ENCODE measurements at regions not wholly inside any gene's neighbourhood (a gene's known extent, or its start where the extent isn't known, plus 50 kb on each side); places are given as distances from the start of the nearest gene placed in this dataset.

GRCh38 chr11:113531083-113531482 is 55.9 kb upstream of the DRD2 start:
- TF ChIP-seq CTCF (IDR thresholded peaks at IDR 0.05; ENCODE audit: low read depth, low read length, missing control alignments): no peak
- DNase-seq: no peak
- Histone ChIP-seq H3K27me3 (replicated peaks) (no peaks in the 10 kb centered on the region), H3K27ac (no peak overlapping the region), H3K36me3 (replicated peaks) (no peaks in the 10 kb centered on the region), H3K4me3 (ENCODE audit: low read depth, low read length) (no peak overlapping the region)
- in situ Hi-C loops (cut with HindIII; ENCODE audit: low pct_ligation_motif_present, low sequenced_read_pairs): no loop called here

- in situ Hi-C loops (cut with HindIII; ENCODE audit: low pct_ligation_motif_present, low sequenced_read_pairs): no loop called here
Observed at GRCh38 chr11:113529606-113530005, 54.4 kb upstream of the DRD2 start.

GRCh38 chr11:113528982-113529381 is 53.8 kb upstream of the DRD2 start:
- in situ Hi-C loops (cut with HindIII; ENCODE audit: low pct_ligation_motif_present, low sequenced_read_pairs): no loop called here
- no peak for DNase-seq
- H3K27me3 ChIP-seq (replicated peaks): no peaks in the 10 kb centered on the region
- no peaks in the 10 kb centered on the region for H3K36me3 ChIP-seq (replicated peaks)
- no peak overlapping the region for H3K27ac ChIP-seq
- H3K4me3 ChIP-seq (ENCODE audit: low read depth, low read length): no peak overlapping the region
- TF ChIP-seq CTCF (IDR thresholded peaks at IDR 0.05; ENCODE audit: low read depth, low read length, missing control alignments): no peak

More at GRCh38 chr11:113529606-113530005, 54.4 kb upstream of the DRD2 start:
- H3K27ac ChIP-seq: no peak overlapping the region
- H3K27me3 ChIP-seq (replicated peaks): no peaks in the 10 kb centered on the region
- DNase-seq: no peak
- H3K4me3 ChIP-seq (ENCODE audit: low read depth, low read length): no peak overlapping the region
- TF ChIP-seq CTCF (IDR thresholded peaks at IDR 0.05; ENCODE audit: low read depth, low read length, missing control alignments): no peak
- H3K36me3 ChIP-seq (replicated peaks): no peaks in the 10 kb centered on the region

- TF ChIP-seq CTCF (IDR thresholded peaks at IDR 0.05; ENCODE audit: low read depth, low read length, missing control alignments): no peak
- Histone ChIP-seq H3K4me3 (ENCODE audit: low read depth, low read length) (no peak overlapping the region), H3K36me3 (replicated peaks) (no peaks in the 10 kb centered on the region), H3K27ac (no peak overlapping the region), H3K27me3 (replicated peaks) (no peaks in the 10 kb centered on the region)
- no peak for DNase-seq
- in situ Hi-C loops (cut with HindIII; ENCODE audit: low pct_ligation_motif_present, low sequenced_read_pairs): no loop called here
Observed at GRCh38 chr11:113526521-113526920, 51.3 kb upstream of the DRD2 start.

Data from brain microvascular endothelial cell (primary cell).